Stimulated activated CD4-positive, alpha-beta T cell treated with anti-CD3 and anti-CD28 coated beads, Interleukin-4, amount 100 ng/mL, for 48 hours (primary cell): ENCODE measurements at regions not wholly inside any gene's neighbourhood (a gene's known extent, or its start where the extent isn't known, plus 50 kb on each side); places are given as distances from the start of the nearest gene placed in this dataset.
A peak's percentile ranks its signal among the peaks of the same experiment; 100 is the strongest.

Experiments used
- DNase-seq, 2 donors: peaks; one replicate each; pipeline ENCODE4 v3.0.0-alpha.2; 2020; ENCODE audit warnings: low read depth in 2 of 2

DNA sequence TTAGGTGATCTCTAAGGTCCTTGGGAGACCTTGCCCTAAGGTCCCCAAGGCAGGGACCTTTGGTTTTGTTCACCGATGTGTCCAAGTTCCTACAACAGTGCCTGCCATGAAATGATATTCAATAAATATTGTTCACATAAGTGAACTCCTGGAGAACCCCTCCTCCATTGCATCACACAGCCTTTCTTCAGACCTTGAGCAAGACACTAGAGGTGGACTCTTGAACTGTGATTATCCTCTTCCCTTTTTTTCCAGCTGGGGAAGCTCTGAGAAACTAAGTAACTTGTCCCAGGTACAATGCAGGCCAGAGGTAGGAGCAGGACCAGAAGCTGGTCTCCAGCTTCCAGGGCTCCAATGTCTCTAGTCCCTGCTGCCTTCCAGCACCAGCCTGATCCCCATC is 76.6 kb upstream of the LMO1 start:
- DNase-seq, result no peak

- DNase-seq, result no peak
These were observed 75.9 kb upstream of the LMO1 start for GRCh38 chr11:8339592-8340022.

- peak in 1 of 2 donors; percentile 47 for DNase-seq
These were observed 74.5 kb upstream of the LMO1 start for GRCh38 chr11:8338138-8338537.

- no peak for DNase-seq
These were observed 73.6 kb upstream of the LMO1 start for GRCh38 chr11:8337130-8337795.

- no peak for DNase-seq
These were observed 72.9 kb upstream of the LMO1 start for GRCh38 chr11:8336356-8337129.

DNA sequence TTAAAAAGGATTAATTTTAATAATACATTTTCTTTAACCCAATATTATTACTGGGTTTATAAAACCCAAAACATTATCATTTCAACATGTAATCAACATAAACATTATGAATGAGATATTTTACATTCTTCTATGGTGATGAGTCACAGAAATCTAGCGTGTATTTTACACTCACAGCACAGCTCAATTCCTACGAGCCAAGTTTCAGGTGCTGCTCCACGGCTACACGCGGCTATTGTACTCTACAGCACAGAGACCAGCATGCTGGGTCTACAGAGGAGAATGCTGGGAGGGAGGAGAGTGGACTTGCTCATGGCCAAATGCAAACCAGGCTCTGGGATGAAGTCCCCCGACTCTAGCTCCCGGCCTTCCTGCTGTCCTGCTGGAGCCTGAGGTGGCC is 72.0 kb upstream of the LMO1 start:
- DNase-seq, result no peak

- no peak for DNase-seq
These were observed 71.5 kb upstream of the LMO1 start for GRCh38 chr11:8335186-8335585.

- DNase-seq, result no peak
These were observed 70.2 kb upstream of the LMO1 start for GRCh38 chr11:8333811-8334401.

GRCh38 chr11:8333376-8333775 is 69.7 kb upstream of the LMO1 start:
- no peak for DNase-seq

GRCh38 chr11:8332891-8333290 is 69.2 kb upstream of the LMO1 start:
- DNase-seq, result no peak

- no peak for DNase-seq
These were observed 68.5 kb upstream of the LMO1 start for GRCh38 chr11:8332196-8332595.

DNA sequence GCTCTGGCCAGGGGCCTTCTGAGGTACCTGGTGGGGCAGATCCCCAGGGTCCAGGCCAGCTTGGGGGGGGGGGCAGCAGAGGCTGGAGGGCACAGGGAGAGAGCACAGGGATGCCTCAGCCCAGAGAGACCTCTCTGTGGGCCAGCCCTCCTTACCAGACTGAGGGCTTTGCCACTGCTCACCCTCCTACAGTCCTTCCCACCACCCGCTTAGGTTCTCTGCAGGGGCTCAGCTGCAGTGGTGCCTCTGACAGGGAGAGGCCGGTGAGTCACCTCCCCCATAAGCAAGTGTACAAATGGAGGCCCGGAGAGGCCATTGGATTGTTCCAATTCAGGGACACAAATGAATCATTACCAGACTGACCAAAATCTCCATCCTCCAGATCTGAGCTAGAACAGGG is 68.1 kb upstream of the LMO1 start:
- DNase-seq, result no peak

- DNase-seq, result no peak
These were observed 67.2 kb upstream of the LMO1 start for GRCh38 chr11:8330896-8331295.

GRCh38 chr11:8330404-8330803 is 66.7 kb upstream of the LMO1 start:
- no peak for DNase-seq

GRCh38 chr11:8329847-8330361 is 66.2 kb upstream of the LMO1 start:
- no peak for DNase-seq

GRCh38 chr11:8329336-8329735 is 65.7 kb upstream of the LMO1 start:
- DNase-seq, result no peak

DNA sequence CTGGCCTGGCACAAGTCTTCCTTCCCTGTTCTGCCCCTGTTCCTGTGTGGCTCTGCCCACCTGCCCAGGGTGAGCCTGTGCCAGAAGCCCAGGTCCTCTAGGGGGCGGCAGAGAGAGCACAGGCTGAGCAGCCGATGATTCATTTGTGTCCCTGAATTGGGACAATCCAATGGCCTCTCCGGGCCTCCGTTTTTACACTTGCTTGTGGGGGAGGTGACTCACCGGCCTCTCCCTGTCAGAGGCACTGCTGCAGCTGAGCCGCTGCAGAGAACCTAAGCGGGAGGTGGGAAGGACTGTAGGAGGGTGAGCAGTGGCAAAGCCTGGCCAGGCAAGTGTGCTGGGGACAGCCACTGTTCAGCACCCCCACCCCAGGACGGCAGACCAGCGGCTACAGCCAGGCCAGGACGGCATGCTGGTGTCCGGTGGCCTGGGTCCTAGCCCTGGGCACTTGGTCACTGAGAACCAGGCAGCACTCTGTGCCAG is 65.2 kb upstream of the LMO1 start:
- peak; percentile 73 to 79 for DNase-seq

DNA sequence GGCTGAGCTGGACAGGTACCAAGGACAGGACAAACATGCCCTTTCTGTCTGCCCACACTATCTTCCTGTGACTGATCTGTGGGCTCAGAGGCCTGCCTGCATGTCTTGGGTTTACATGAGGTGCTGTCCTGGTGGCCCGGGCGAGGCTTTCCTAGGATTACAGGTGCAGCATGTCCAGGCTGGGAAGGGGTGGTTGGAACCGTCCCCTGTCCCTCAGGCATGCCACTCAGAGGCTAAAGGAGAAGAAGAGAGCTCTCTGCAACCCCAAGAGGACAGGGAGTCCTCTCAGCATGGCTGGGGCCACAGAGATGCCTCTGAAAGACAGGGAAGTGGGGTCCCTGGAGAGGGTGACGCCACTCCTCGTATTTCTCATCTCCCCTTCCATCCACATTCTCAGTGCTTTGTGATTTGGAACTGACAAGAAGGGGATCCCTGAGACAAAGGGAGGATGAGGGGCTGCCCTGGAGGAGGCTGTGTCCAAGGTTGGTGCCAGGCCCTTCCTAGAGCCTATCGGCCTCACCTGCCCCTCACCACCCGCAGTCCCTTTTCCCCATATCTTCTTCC is 64.6 kb upstream of the LMO1 start:
- no peak for DNase-seq

GRCh38 chr11:8327761-8328192 is 64.1 kb upstream of the LMO1 start:
- no peak for DNase-seq

- no peak for DNase-seq
These were observed 62.7 kb upstream of the LMO1 start for GRCh38 chr11:8326337-8326736.

DNA sequence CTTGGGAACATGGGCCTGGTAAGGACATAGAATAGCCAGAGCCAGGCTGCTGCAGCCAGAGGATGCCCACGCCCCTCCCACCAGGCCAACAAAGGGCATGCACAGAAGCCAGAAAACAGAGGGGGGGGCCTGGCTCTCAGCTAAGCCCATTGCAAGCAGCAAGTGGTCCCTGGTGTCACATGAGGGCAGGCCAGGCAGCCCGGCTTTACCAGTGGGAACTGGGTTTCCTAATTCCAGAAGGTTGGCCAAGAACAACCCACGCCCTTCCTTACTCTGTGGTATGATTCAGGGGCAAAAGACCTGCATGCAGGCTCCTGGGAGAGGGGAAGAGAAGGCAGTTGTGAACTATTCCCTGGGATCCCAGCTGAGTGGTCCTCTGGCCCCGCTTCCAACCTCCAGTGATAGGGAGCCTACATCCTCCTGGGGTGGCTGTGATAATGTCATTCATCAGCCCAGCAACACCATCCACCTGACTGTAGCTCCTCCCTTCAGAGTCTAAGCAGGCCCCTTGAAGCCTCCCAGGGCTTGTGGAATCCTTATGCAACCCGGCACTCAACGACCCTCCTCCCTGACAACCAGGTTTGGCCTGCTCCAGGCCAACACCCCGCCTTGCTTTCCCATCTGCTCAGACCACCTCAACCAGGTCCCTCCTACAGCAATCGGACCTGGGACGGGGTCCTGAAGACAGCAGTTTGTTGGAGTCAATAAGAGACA is 62.1 kb upstream of the LMO1 start:
- no peak for DNase-seq
